ENCODE measurements at regions not wholly inside any gene's neighbourhood (a gene's known extent, or its start where the extent isn't known, plus 50 kb on each side); places are given as distances from the start of the nearest gene placed in this dataset.

GRCh38 chr20:41726727-41727126, 108.5 kb upstream of the CHD6 start:
- Histone ChIP-seq H3K4me1 (ENCODE audit: control insufficient read depth, extremely low read depth, insufficient read depth, low read length) (no peaks in the 10 kb centered on the region), H3K9me1 (ENCODE audit: control insufficient read depth, extremely low read depth, insufficient read depth, low read length) (no peaks in the 10 kb centered on the region), H3K9me3 (ENCODE audit: control insufficient read depth, low read depth, low read length) (no peaks in the 10 kb centered on the region), H3K4me3 (ENCODE audit: control insufficient read depth in 2 of 3, extremely low read depth in 1 of 3, insufficient read depth in 2 of 3, low read depth in 1 of 3, low read length in 3 of 3) (no peak overlapping the region), H3K79me2 (ENCODE audit: control insufficient read depth, insufficient read depth, low read length) (no peaks in the 10 kb centered on the region), H3K36me3 (ENCODE audit: control insufficient read depth in 2 of 2, extremely low read depth in 1 of 2, insufficient read depth in 2 of 2, low read length in 2 of 2) (no peaks in the 10 kb centered on the region), H2AFZ (ENCODE audit: control insufficient read depth, low read length) (no peak overlapping the region), H3K27me3 (ENCODE audit: control insufficient read depth, extremely low read depth, insufficient read depth, low read length) (no peaks in the 10 kb centered on the region), H4K20me1 (ENCODE audit: control insufficient read depth, extremely low read depth, insufficient read depth, low read length) (no peaks in the 10 kb centered on the region), H3K27ac (ENCODE audit: control insufficient read depth, insufficient read depth, low read length) (no peak overlapping the region), H3K4me2 (ENCODE audit: control insufficient read depth, extremely low read depth, insufficient read depth, low read depth, low read length) (no peak overlapping the region), H3K9ac (ENCODE audit: control insufficient read depth, extremely low read depth, insufficient read depth, low read length) (no peak overlapping the region)
- DNase-seq (ENCODE audit: low read depth, low spot score) (no peak), FAIRE-seq (no peak)
- dilution Hi-C loops (cut with MboI; ENCODE audit: extremely low pct_ligation_motif_present, low sequenced_read_pairs) = no loop called here
- TF ChIP-seq EZH2 (IDR thresholded peaks at IDR 0.05; ENCODE audit: low read length) = no peak
- TF ChIP-seq, protein P1, sequence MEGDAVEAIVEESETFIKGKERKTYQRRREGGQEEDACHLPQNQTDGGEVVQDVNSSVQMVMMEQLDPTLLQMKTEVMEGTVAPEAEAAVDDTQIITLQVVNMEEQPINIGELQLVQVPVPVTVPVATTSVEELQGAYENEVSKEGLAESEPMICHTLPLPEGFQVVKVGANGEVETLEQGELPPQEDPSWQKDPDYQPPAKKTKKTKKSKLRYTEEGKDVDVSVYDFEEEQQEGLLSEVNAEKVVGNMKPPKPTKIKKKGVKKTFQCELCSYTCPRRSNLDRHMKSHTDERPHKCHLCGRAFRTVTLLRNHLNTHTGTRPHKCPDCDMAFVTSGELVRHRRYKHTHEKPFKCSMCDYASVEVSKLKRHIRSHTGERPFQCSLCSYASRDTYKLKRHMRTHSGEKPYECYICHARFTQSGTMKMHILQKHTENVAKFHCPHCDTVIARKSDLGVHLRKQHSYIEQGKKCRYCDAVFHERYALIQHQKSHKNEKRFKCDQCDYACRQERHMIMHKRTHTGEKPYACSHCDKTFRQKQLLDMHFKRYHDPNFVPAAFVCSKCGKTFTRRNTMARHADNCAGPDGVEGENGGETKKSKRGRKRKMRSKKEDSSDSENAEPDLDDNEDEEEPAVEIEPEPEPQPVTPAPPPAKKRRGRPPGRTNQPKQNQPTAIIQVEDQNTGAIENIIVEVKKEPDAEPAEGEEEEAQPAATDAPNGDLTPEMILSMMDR (optimal IDR thresholded peaks at IDR 0.05 in 1 of 3, IDR thresholded peaks at IDR 0.05 in 1 of 3, conservative IDR thresholded peaks at IDR 0.05 in 1 of 3; ENCODE audit: extremely low read depth in 1 of 3, insufficient read depth in 2 of 3, low read length in 3 of 3) = no peak

DNA sequence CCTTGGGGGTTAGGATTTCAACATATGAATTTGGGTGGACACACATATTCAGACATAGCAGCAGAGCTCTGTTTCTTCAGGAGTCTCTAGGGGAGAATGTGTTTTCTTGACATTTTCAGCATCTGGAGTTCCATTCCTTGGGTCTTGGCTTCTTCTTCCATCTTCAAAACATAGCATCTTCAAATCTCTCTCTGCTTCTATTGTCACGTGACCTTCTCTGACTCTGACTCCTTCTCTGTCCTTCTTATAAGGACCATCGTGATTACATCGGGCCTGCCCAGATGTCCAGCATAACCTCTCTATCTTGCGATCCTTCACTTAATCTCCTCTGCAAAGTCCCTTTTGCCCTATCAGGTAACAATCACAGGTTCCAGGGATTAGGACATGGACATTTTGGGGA, 101.0 kb upstream of the CHD6 start:
- Histone ChIP-seq H3K36me3 (ENCODE audit: control insufficient read depth in 2 of 2, extremely low read depth in 1 of 2, insufficient read depth in 2 of 2, low read length in 2 of 2) (no peaks in the 10 kb centered on the region), H3K4me2 (ENCODE audit: control insufficient read depth, extremely low read depth, insufficient read depth, low read depth, low read length) (no peak overlapping the region), H3K9ac (ENCODE audit: control insufficient read depth, extremely low read depth, insufficient read depth, low read length) (no peak overlapping the region), H3K9me1 (ENCODE audit: control insufficient read depth, extremely low read depth, insufficient read depth, low read length) (no peaks in the 10 kb centered on the region), H3K4me1 (ENCODE audit: control insufficient read depth, extremely low read depth, insufficient read depth, low read length) (no peaks in the 10 kb centered on the region), H3K79me2 (ENCODE audit: control insufficient read depth, insufficient read depth, low read length) (no peaks in the 10 kb centered on the region), H4K20me1 (ENCODE audit: control insufficient read depth, extremely low read depth, insufficient read depth, low read length) (no peaks in the 10 kb centered on the region), H3K27ac (ENCODE audit: control insufficient read depth, insufficient read depth, low read length) (no peak overlapping the region), H3K4me3 (ENCODE audit: control insufficient read depth in 2 of 3, extremely low read depth in 1 of 3, insufficient read depth in 2 of 3, low read depth in 1 of 3, low read length in 3 of 3) (no peak overlapping the region), H3K27me3 (ENCODE audit: control insufficient read depth, extremely low read depth, insufficient read depth, low read length) (no peaks in the 10 kb centered on the region), H2AFZ (ENCODE audit: control insufficient read depth, low read length) (no peak overlapping the region), H3K9me3 (ENCODE audit: control insufficient read depth, low read depth, low read length) (no peaks in the 10 kb centered on the region)
- FAIRE-seq (no peak), DNase-seq (ENCODE audit: low read depth, low spot score) (no peak)
- TF ChIP-seq EZH2 (IDR thresholded peaks at IDR 0.05; ENCODE audit: low read length) = no peak
- TF ChIP-seq, protein P1 (optimal IDR thresholded peaks at IDR 0.05 in 1 of 3, IDR thresholded peaks at IDR 0.05 in 1 of 3, conservative IDR thresholded peaks at IDR 0.05 in 1 of 3; ENCODE audit: extremely low read depth in 1 of 3, insufficient read depth in 2 of 3, low read length in 3 of 3) = no peak
- dilution Hi-C loops (cut with MboI; ENCODE audit: extremely low pct_ligation_motif_present, low sequenced_read_pairs) = no loop called here
